NCI-H524 (cell line): ENCODE measurements at regions not wholly inside any gene's neighbourhood (a gene's known extent, or its start where the extent isn't known, plus 50 kb on each side); places are given as distances from the start of the nearest gene placed in this dataset.
A peak's percentile ranks its signal among the peaks of the same experiment; 100 is the strongest.

ENCODE experiments used
- DNase-seq, 2 experiments: peaks; one replicate each; lab custom pipeline; 2025; lab: John Stamatoyannopoulos, UW

GRCh38 chr2:24439971-24440340 lies 51.1 kb upstream of the NCOA1 start:
- no peak for DNase-seq

- no peak for DNase-seq
Observed at GRCh38 chr2:24439280-24439970, 51.6 kb upstream of the NCOA1 start.

- DNase-seq: no peak
Observed at GRCh38 chr2:24438106-24438505, 52.9 kb upstream of the NCOA1 start.

- DNase-seq: peak; percentile 45 to 76
Observed at GRCh38 chr2:24435391-24436316, 55.4 kb upstream of the NCOA1 start.

GRCh38 chr2:24434541-24434940 lies 56.5 kb upstream of the NCOA1 start:
- DNase-seq: no peak

GRCh38 chr2:24432735-24433134 lies 58.3 kb upstream of the NCOA1 start:
- DNase-seq: no peak

GRCh38 chr2:24432121-24432520 lies 58.9 kb upstream of the NCOA1 start:
- no peak for DNase-seq

- DNase-seq: no peak
Observed at GRCh38 chr2:24429197-24430074, 61.6 kb upstream of the NCOA1 start.

- no peak for DNase-seq
Observed at GRCh38 chr2:24424387-24424786, 64.1 kb upstream of the ITSN2 start.

GRCh38 chr2:24423095-24423494 lies 62.8 kb upstream of the ITSN2 start:
- DNase-seq: no peak

- DNase-seq: peak; percentile 83 to 87
Observed at GRCh38 chr2:24421668-24422067, 61.3 kb upstream of the ITSN2 start.

GRCh38 chr2:24420373-24420772 lies 60.0 kb upstream of the ITSN2 start:
- DNase-seq: no peak

GRCh38 chr2:24418166-24418841 lies 58.0 kb upstream of the ITSN2 start:
- no peak for DNase-seq

GRCh38 chr2:24412812-24413211 lies 52.5 kb upstream of the ITSN2 start:
- DNase-seq: no peak

- no peak for DNase-seq
Observed at GRCh38 chr2:24411488-24412151, 51.3 kb upstream of the ITSN2 start.

- peak in 1 of 2 experiments; percentile 71 for DNase-seq
Observed at GRCh38 chr2:24410976-24411375, 50.6 kb upstream of the ITSN2 start.

GRCh38 chr2:24409700-24410556 lies 49.6 kb upstream of the ITSN2 start:
- peak; percentile 74 to 91 for DNase-seq
